VCaP (cell line): ENCODE measurements at regions not wholly inside any gene's neighbourhood (a gene's known extent, or its start where the extent isn't known, plus 50 kb on each side); places are given as distances from the start of the nearest gene placed in this dataset.

Experiments
- H3K27ac ChIP-seq: fragments of 450-650 bp; 2 replicates; pipeline ENCODE4 v1.5.1; 2017
- TF ChIP-seq, protein P1 (sequence below): fragments of 450-650 bp; conservative IDR thresholded peaks from 2 replicates; pipeline ENCODE4 v1.5.1; 2017; ENCODE audit warnings: mild to moderate bottlenecking, moderate library complexity

GRCh38 chr16:63702981-63703590, 1418.8 kb downstream of the CDH11 start:
- H3K27ac ChIP-seq, result no peak overlapping the region
- TF ChIP-seq, protein P1, sequence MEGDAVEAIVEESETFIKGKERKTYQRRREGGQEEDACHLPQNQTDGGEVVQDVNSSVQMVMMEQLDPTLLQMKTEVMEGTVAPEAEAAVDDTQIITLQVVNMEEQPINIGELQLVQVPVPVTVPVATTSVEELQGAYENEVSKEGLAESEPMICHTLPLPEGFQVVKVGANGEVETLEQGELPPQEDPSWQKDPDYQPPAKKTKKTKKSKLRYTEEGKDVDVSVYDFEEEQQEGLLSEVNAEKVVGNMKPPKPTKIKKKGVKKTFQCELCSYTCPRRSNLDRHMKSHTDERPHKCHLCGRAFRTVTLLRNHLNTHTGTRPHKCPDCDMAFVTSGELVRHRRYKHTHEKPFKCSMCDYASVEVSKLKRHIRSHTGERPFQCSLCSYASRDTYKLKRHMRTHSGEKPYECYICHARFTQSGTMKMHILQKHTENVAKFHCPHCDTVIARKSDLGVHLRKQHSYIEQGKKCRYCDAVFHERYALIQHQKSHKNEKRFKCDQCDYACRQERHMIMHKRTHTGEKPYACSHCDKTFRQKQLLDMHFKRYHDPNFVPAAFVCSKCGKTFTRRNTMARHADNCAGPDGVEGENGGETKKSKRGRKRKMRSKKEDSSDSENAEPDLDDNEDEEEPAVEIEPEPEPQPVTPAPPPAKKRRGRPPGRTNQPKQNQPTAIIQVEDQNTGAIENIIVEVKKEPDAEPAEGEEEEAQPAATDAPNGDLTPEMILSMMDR, result no peak

DNA sequence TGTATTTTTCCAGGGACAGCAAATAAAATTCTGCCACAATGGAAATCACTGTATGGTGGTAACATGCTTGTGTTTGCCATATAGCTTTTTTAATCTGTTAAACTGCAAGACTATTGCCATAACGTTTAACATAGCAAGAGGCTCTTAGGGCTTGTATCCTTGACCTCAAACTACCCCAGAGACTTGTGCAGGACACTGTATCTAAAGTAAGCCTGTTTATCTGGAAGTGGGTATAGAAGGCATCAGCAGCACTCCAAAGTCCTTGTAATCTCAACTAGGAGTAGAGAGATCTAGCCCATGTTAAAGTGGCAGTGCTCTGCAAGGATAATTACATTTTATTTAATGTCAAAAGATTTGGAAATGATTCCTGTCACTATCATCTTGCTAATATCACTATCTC, 1424.1 kb downstream of the CDH11 start:
- H3K27ac ChIP-seq, result no peak overlapping the region
- TF ChIP-seq, protein P1, result no peak

GRCh38 chr16:63695347-63695746, 1426.5 kb downstream of the CDH11 start:
- no peak overlapping the region for H3K27ac ChIP-seq
- TF ChIP-seq, protein P1, result no peak

DNA sequence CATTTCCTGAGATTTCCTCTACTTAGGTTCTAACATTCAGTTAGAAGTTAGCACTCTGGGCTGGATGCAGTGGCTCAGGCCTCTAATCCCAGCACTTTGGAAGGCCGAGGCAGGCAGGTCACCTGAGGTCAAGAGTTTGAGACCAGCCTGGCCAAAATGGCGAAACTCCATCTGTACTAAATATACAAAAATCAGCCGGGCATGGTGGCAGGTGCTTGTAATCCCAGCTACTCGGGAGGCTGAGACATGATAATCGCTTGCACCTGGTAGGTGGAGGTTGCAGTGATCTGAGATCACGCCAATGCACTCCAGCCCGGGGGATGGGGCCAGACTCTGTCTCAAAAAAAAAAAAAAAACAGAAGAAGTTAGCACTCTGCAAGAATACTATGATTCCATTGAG, 1430.9 kb downstream of the CDH11 start:
- no peak overlapping the region for H3K27ac ChIP-seq
- TF ChIP-seq, protein P1, result no peak

GRCh38 chr16:63690267-63690666, 1431.6 kb downstream of the CDH11 start:
- no peak overlapping the region for H3K27ac ChIP-seq
- TF ChIP-seq, protein P1, result no peak

GRCh38 chr16:63689068-63689467, 1432.8 kb downstream of the CDH11 start:
- TF ChIP-seq, protein P1, result no peak
- no peak overlapping the region for H3K27ac ChIP-seq

GRCh38 chr16:63684149-63685101, 1437.4 kb downstream of the CDH11 start:
- H3K27ac ChIP-seq, result no peak overlapping the region
- TF ChIP-seq, protein P1, result no peak
